ENCODE measurements at regions not wholly inside any gene's neighbourhood (a gene's known extent, or its start where the extent isn't known, plus 50 kb on each side); places are given as distances from the start of the nearest gene placed in this dataset.

GRCh38 chr12:76611533-76611932 is 52.0 kb upstream of the OSBPL8 start:
- no peak for DNase-seq (ENCODE audit: low read depth in 2 of 2)

GRCh38 chr12:76614364-76614763 is 54.8 kb upstream of the OSBPL8 start:
- no peak for DNase-seq (ENCODE audit: low read depth in 2 of 2)

- DNase-seq (ENCODE audit: low read depth in 2 of 2): no peak
Observed at GRCh38 chr12:76618031-76618430, 58.5 kb upstream of the OSBPL8 start.

GRCh38 chr12:76621582-76622024 is 62.0 kb upstream of the OSBPL8 start:
- DNase-seq (ENCODE audit: low read depth in 2 of 2): peak; percentile 44 to 56

GRCh38 chr12:76622351-76622750 is 62.8 kb upstream of the OSBPL8 start:
- no peak for DNase-seq (ENCODE audit: low read depth in 2 of 2)

GRCh38 chr12:76622915-76623314 is 63.3 kb upstream of the OSBPL8 start:
- DNase-seq (ENCODE audit: low read depth in 2 of 2): no peak

GRCh38 chr12:76623931-76624330 is 64.4 kb upstream of the OSBPL8 start:
- no peak for DNase-seq (ENCODE audit: low read depth in 2 of 2)

GRCh38 chr12:76627346-76628135 is 68.0 kb upstream of the OSBPL8 start:
- no peak for DNase-seq (ENCODE audit: low read depth in 2 of 2)

- no peak for DNase-seq (ENCODE audit: low read depth in 2 of 2)
Observed at GRCh38 chr12:76628745-76629144, 69.2 kb upstream of the OSBPL8 start.

- no peak for DNase-seq (ENCODE audit: low read depth in 2 of 2)
Observed at GRCh38 chr12:76631741-76632140, 72.2 kb upstream of the OSBPL8 start.

GRCh38 chr12:76633415-76633814 is 73.8 kb upstream of the OSBPL8 start:
- DNase-seq (ENCODE audit: low read depth in 2 of 2): no peak

- DNase-seq (ENCODE audit: low read depth in 2 of 2): no peak
Observed at GRCh38 chr12:76634133-76634532, 74.6 kb upstream of the OSBPL8 start.

GRCh38 chr12:76636121-76636692 is 76.6 kb upstream of the OSBPL8 start:
- no peak for DNase-seq (ENCODE audit: low read depth in 2 of 2)

- no peak for DNase-seq (ENCODE audit: low read depth in 2 of 2)
Observed at GRCh38 chr12:76637807-76638206, 78.2 kb upstream of the OSBPL8 start.

GRCh38 chr12:76639646-76640045 is 80.1 kb upstream of the OSBPL8 start:
- no peak for DNase-seq (ENCODE audit: low read depth in 2 of 2)

GRCh38 chr12:76641073-76641472 is 81.5 kb upstream of the OSBPL8 start:
- no peak for DNase-seq (ENCODE audit: low read depth in 2 of 2)

GRCh38 chr12:76641961-76642360 is 82.4 kb upstream of the OSBPL8 start:
- no peak for DNase-seq (ENCODE audit: low read depth in 2 of 2)

- DNase-seq (ENCODE audit: low read depth in 2 of 2): no peak
Observed at GRCh38 chr12:76643438-76643837, 83.9 kb upstream of the OSBPL8 start.

GRCh38 chr12:76644950-76645349 is 85.4 kb upstream of the OSBPL8 start:
- DNase-seq (ENCODE audit: low read depth in 2 of 2): no peak

GRCh38 chr12:76645934-76646333 is 86.4 kb upstream of the OSBPL8 start:
- DNase-seq (ENCODE audit: low read depth in 2 of 2): no peak

- no peak for DNase-seq (ENCODE audit: low read depth in 2 of 2)
Observed at GRCh38 chr12:76646366-76646765, 86.8 kb upstream of the OSBPL8 start.

GRCh38 chr12:76649099-76649498 is 89.5 kb upstream of the OSBPL8 start:
- no peak for DNase-seq (ENCODE audit: low read depth in 2 of 2)

GRCh38 chr12:76652402-76652801 is 92.8 kb upstream of the OSBPL8 start:
- no peak for DNase-seq (ENCODE audit: low read depth in 2 of 2)

- no peak for DNase-seq (ENCODE audit: low read depth in 2 of 2)
Observed at GRCh38 chr12:76653342-76653741, 93.8 kb upstream of the OSBPL8 start.

Data from activated CD8-positive, alpha-beta memory T cell treated with anti-CD3 and anti-CD28 coated beads for 4 hours (primary cell).